Erythroblast (primary cell): ENCODE measurements at regions not wholly inside any gene's neighbourhood (a gene's known extent, or its start where the extent isn't known, plus 50 kb on each side); places are given as distances from the start of the nearest gene placed in this dataset.

Experiments
- GATA1 ChIP-seq: IDR thresholded peaks from 2 replicates; pipeline ENCODE4 v1.6.1; 2011; ENCODE audit warnings: low read depth, mild to moderate bottlenecking, control low read depth, low read length, moderate library complexity
- POLR2A ChIP-seq: IDR thresholded peaks from 2 replicates; pipeline ENCODE4 v1.6.1; 2011; ENCODE audit warnings: mild to moderate bottlenecking, low read length

- TF ChIP-seq POLR2A (no peak), GATA1 (no peak)
These were observed 238.2 kb downstream of the KCNJ2 start for GRCh38 chr17:70407506-70407905.
